Thyroid gland (tissue), 4 donors: ENCODE measurements at regions not wholly inside any gene's neighbourhood (a gene's known extent, or its start where the extent isn't known, plus 50 kb on each side); places are given as distances from the start of the nearest gene placed in this dataset.

Source experiments
- POLR2A ChIP-seq, 2 donors: fragments of 450-650 bp; IDR thresholded peaks; one replicate each; pipeline ENCODE4 v1.6.1; 2017; ENCODE audit warnings: antibody characterized with exemption in 2 of 2, mild to moderate bottlenecking in 2 of 2, moderate library complexity in 1 of 2
- TF ChIP-seq, protein P1 (sequence below), 6 experiments: fragments of 200-600 bp in 3 of 6; fragments of 450-650 bp in 3 of 6; sonication (generic) in 3 of 6; IDR thresholded peaks; one replicate each; pipeline ENCODE4 v1.5.1; 2016 to 2019; ENCODE audit warnings: antibody characterized with exemption in 6 of 6, mild to moderate bottlenecking in 2 of 6, inconsistent platforms in 1 of 6, moderate library complexity in 1 of 6

GRCh38 chr2:78873526-78873925 lies 152.0 kb upstream of the REG3G start:
- TF ChIP-seq, protein P1, sequence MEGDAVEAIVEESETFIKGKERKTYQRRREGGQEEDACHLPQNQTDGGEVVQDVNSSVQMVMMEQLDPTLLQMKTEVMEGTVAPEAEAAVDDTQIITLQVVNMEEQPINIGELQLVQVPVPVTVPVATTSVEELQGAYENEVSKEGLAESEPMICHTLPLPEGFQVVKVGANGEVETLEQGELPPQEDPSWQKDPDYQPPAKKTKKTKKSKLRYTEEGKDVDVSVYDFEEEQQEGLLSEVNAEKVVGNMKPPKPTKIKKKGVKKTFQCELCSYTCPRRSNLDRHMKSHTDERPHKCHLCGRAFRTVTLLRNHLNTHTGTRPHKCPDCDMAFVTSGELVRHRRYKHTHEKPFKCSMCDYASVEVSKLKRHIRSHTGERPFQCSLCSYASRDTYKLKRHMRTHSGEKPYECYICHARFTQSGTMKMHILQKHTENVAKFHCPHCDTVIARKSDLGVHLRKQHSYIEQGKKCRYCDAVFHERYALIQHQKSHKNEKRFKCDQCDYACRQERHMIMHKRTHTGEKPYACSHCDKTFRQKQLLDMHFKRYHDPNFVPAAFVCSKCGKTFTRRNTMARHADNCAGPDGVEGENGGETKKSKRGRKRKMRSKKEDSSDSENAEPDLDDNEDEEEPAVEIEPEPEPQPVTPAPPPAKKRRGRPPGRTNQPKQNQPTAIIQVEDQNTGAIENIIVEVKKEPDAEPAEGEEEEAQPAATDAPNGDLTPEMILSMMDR (IDR thresholded peaks at IDR 0.05) = no peak
- no peak for TF ChIP-seq POLR2A (IDR thresholded peaks at IDR 0.05)
